22Rv1 (cell line): ENCODE measurements at regions not wholly inside any gene's neighbourhood (a gene's known extent, or its start where the extent isn't known, plus 50 kb on each side); places are given as distances from the start of the nearest gene placed in this dataset.
A peak's percentile ranks its signal among the peaks of the same experiment; 100 is the strongest.

Experiments
- H3K27ac ChIP-seq: fragments of 450-650 bp; 2 replicates; pipeline ENCODE4 v1.5.1; 2017
- ZFX ChIP-seq: fragments of 450-650 bp; IDR thresholded peaks from 2 replicates; pipeline ENCODE4 v1.6.1; 2017; ENCODE audit warnings: antibody characterized with exemption, borderline replicate concordance
- TF ChIP-seq, protein P1 (sequence below): fragments of 450-650 bp; IDR thresholded peaks from 2 replicates; pipeline ENCODE4 v1.5.1; 2017; ENCODE audit warnings: mild to moderate bottlenecking

- peak overlapping the region; percentile 94 for H3K27ac ChIP-seq
Measured at GRCh38 chrX:40152173-40152711, 54.5 kb upstream of the BCOR start.

GRCh38 chrX:40151211-40152172 is 53.7 kb upstream of the BCOR start:
- peak overlapping the region; percentile 94 for H3K27ac ChIP-seq
- TF ChIP-seq, protein P1, sequence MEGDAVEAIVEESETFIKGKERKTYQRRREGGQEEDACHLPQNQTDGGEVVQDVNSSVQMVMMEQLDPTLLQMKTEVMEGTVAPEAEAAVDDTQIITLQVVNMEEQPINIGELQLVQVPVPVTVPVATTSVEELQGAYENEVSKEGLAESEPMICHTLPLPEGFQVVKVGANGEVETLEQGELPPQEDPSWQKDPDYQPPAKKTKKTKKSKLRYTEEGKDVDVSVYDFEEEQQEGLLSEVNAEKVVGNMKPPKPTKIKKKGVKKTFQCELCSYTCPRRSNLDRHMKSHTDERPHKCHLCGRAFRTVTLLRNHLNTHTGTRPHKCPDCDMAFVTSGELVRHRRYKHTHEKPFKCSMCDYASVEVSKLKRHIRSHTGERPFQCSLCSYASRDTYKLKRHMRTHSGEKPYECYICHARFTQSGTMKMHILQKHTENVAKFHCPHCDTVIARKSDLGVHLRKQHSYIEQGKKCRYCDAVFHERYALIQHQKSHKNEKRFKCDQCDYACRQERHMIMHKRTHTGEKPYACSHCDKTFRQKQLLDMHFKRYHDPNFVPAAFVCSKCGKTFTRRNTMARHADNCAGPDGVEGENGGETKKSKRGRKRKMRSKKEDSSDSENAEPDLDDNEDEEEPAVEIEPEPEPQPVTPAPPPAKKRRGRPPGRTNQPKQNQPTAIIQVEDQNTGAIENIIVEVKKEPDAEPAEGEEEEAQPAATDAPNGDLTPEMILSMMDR, result no peak
- no peak for TF ChIP-seq ZFX

More at GRCh38 chrX:40152173-40152711, 54.5 kb upstream of the BCOR start:
- TF ChIP-seq, protein P1, result no peak
- TF ChIP-seq ZFX, result no peak

- peak overlapping the region; percentile 94 for H3K27ac ChIP-seq
- no peak for TF ChIP-seq ZFX
- TF ChIP-seq, protein P1, result no peak
Measured at GRCh38 chrX:40150503-40150902, 52.7 kb upstream of the BCOR start.

- TF ChIP-seq, protein P1, result no peak
- TF ChIP-seq ZFX, result no peak
- H3K27ac ChIP-seq, result peak overlapping the region; percentile 94
Measured at GRCh38 chrX:40149286-40150175, 51.8 kb upstream of the BCOR start.

GRCh38 chrX:40148385-40149285 is 50.9 kb upstream of the BCOR start:
- H3K27ac ChIP-seq, result peak overlapping the region; percentile 94
- TF ChIP-seq ZFX, result no peak
- TF ChIP-seq, protein P1, result no peak

GRCh38 chrX:40147971-40148370 is 50.2 kb upstream of the BCOR start:
- TF ChIP-seq, protein P1, result no peak
- no peak for TF ChIP-seq ZFX
- H3K27ac ChIP-seq, result peak overlapping the region; percentile 94; the same call in 1 of the 2 replicates
